SK-N-SH (cell line): ENCODE measurements at regions not wholly inside any gene's neighbourhood (a gene's known extent, or its start where the extent isn't known, plus 50 kb on each side); places are given as distances from the start of the nearest gene placed in this dataset.

ENCODE experiments used
- CTCF ChIA-PET: fragments of 300-600, 350-600 bp; formaldehyde crosslinking; extraction: SDS; loops from one replicate; lab custom pipeline; 2021; lab: Yijun Ruan, JAX
- POLR2A ChIA-PET: fragments of 350-600 bp; sonication (Branson Sonifier 250); formaldehyde crosslinking; extraction: SDS; loops from one replicate; lab custom pipeline; 2020; ENCODE audit warnings: antibody characterized with exemption, inconsistent platforms; lab: Yijun Ruan, JAX
- DNase-seq: peaks from one replicate; pipeline ENCODE4 v3.0.0; 2012
- H2AFZ ChIP-seq: fragments of 200-600 bp; sonication (generic); 2 replicates; pipeline ENCODE4 v1.8.1; 2016; ENCODE audit warnings: antibody characterized with exemption, mild to moderate bottlenecking, low read depth
- H3F3A ChIP-seq: fragments of 200-600 bp; sonication (generic); replicated peaks from 2 replicates; pipeline ENCODE3; 2016; ENCODE audit warnings: antibody characterized with exemption, mild to moderate bottlenecking; ENCODE audit not compliant: insufficient read depth
- H3K27ac ChIP-seq, 2 experiments: fragments of 200-500 bp in 1 of 2; fragments of 200-600 bp in 1 of 2; sonication (Bioruptor generic) in 1 of 2; sonication (generic), shearing (Covaris generic) in 1 of 2; 2 replicates each; pipeline versions ENCODE4 v1.5.1 to v1.6.1; 2014 to 2016; ENCODE audit warnings: low read depth in 2 of 2, inconsistent platforms in 1 of 2, low read length in 1 of 2, mild to moderate bottlenecking in 1 of 2, mixed read lengths in 1 of 2
- H3K27me3 ChIP-seq: fragments of 200-600 bp; sonication (generic), shearing (Covaris generic); 2 replicates; pipeline ENCODE4 v1.6.1; 2016; ENCODE audit warnings: mixed run types; ENCODE audit not compliant: insufficient read depth
- H3K36me3 ChIP-seq, 2 experiments: fragments of 200-500 bp in 1 of 2; fragments of 200-600 bp in 1 of 2; sonication (Bioruptor generic) in 1 of 2; sonication (generic) in 1 of 2; replicated peaks in 1 of 2; 2 replicates each; pipeline versions ENCODE3 to v1.5.1; 2014 to 2016; ENCODE audit warnings: low read length in 1 of 2, mild to moderate bottlenecking in 1 of 2; ENCODE audit not compliant: insufficient read depth in 2 of 2, control insufficient read depth in 1 of 2
- H3K4me1 ChIP-seq, 2 experiments: fragments of 200-500 bp in 1 of 2; fragments of 200-600 bp in 1 of 2; sonication (Bioruptor generic) in 1 of 2; sonication (generic), shearing (Covaris generic) in 1 of 2; 2 replicates each; pipeline versions ENCODE4 v1.5.1 to v1.6.1; 2014 to 2016; ENCODE audit warnings: low read depth in 1 of 2, low read length in 1 of 2, mixed run types in 1 of 2; ENCODE audit not compliant: insufficient read depth in 2 of 2, control insufficient read depth in 1 of 2
- H3K4me2 ChIP-seq: fragments of 200-600 bp; sonication (generic), shearing (Covaris generic); 2 replicates; pipeline ENCODE4 v1.6.1; 2017; ENCODE audit warnings: mixed run types
- H3K4me3 ChIP-seq, 2 experiments: fragments of 200-500 bp in 1 of 2; fragments of 200-600 bp in 1 of 2; sonication (Bioruptor generic) in 1 of 2; sonication (generic), shearing (Covaris generic) in 1 of 2; 2 replicates each; pipeline versions ENCODE4 v1.5.1 to v1.8.1; 2014 to 2016; ENCODE audit warnings: low read depth in 2 of 2, inconsistent platforms in 1 of 2, low read length in 1 of 2, mild to moderate bottlenecking in 1 of 2, mixed read lengths in 1 of 2, moderate library complexity in 1 of 2
- H3K79me2 ChIP-seq: fragments of 200-600 bp; sonication (generic); 2 replicates; pipeline ENCODE4 v1.8.1; 2017; ENCODE audit warnings: mild to moderate bottlenecking; ENCODE audit not compliant: insufficient read depth
- H3K9ac ChIP-seq: fragments of 200-600 bp; sonication (generic); 2 replicates; pipeline ENCODE4 v1.6.1; 2017; ENCODE audit warnings: mixed run types
- H3K9me2 ChIP-seq: fragments of 200-600 bp; sonication (generic); 2 replicates; pipeline ENCODE4 v1.6.1; 2017; ENCODE audit warnings: mixed run types
- H3K9me3 ChIP-seq: fragments of 200-600 bp; sonication (generic); 2 replicates; pipeline ENCODE4 v1.6.1; 2017; ENCODE audit warnings: mixed run types, mild to moderate bottlenecking, moderate library complexity
- H4K20me1 ChIP-seq: fragments of 200-600 bp; sonication (generic); 2 replicates; pipeline ENCODE4 v1.6.1; 2017; ENCODE audit warnings: mild to moderate bottlenecking, mixed run types; ENCODE audit not compliant: insufficient read depth
- CHD2 ChIP-seq: fragments of 150-350 bp; IDR thresholded peaks from 2 replicates; pipeline ENCODE4 v1.6.1; 2018; ENCODE audit warnings: low read length; ENCODE audit not compliant: partially characterized antibody
- EZH2phosphoT487 ChIP-seq: fragments of 200-600 bp; sonication (generic); IDR thresholded peaks from 2 replicates; pipeline ENCODE4 v1.6.1; 2017; ENCODE audit warnings: low read depth, mixed run types, mild to moderate bottlenecking, antibody characterized with exemption, moderate library complexity, borderline replicate concordance
- FOSL2 ChIP-seq: IDR thresholded peaks from 2 replicates; pipeline ENCODE4 v1.4.0; 2012; ENCODE audit warnings: low read depth, mild to moderate bottlenecking, moderate library complexity, borderline replicate concordance
- GABPA ChIP-seq: IDR thresholded peaks from 2 replicates; pipeline ENCODE4 v1.4.0; 2012; ENCODE audit warnings: low read depth, mild to moderate bottlenecking
- GATA2 ChIP-seq: sonication (generic); formaldehyde crosslinking; IDR thresholded peaks from 2 replicates; pipeline ENCODE4 v1.5.0; 2020; ENCODE audit warnings: mild to moderate bottlenecking, missing genetic modification reagents
- MAX ChIP-seq: IDR thresholded peaks from 2 replicates; pipeline ENCODE4 v1.4.0; 2012; ENCODE audit warnings: low read depth
- MEF2A ChIP-seq: IDR thresholded peaks from 2 replicates; pipeline ENCODE4 v1.4.0; 2012; ENCODE audit warnings: low read depth, borderline replicate concordance
- NRF1 ChIP-seq: IDR thresholded peaks from 2 replicates; pipeline ENCODE4 v1.6.1; 2012; ENCODE audit warnings: low read depth, mild to moderate bottlenecking, low read length
- POLR2AphosphoS5 ChIP-seq: IDR thresholded peaks from 2 replicates; pipeline ENCODE4 v1.6.1; 2012; ENCODE audit warnings: low read depth, low read length
- REST ChIP-seq: IDR thresholded peaks from 2 replicates; pipeline ENCODE4 v1.6.1; 2012; ENCODE audit warnings: mild to moderate bottlenecking, low read depth, low read length, moderate library complexity
- RFX5 ChIP-seq: IDR thresholded peaks from 2 replicates; pipeline ENCODE4 v1.6.1; 2012; ENCODE audit warnings: mild to moderate bottlenecking, improper control_type of control experiment, low read length
- RXRA ChIP-seq: IDR thresholded peaks from 2 replicates; pipeline ENCODE4 v1.4.0; 2012; ENCODE audit warnings: low read depth, mild to moderate bottlenecking, borderline replicate concordance
- SMC3 ChIP-seq: IDR thresholded peaks from 2 replicates; pipeline ENCODE4 v1.6.1; 2012; ENCODE audit warnings: low read depth, low read length, improper control_type of control experiment
- TAF1 ChIP-seq: IDR thresholded peaks from 2 replicates; pipeline ENCODE4 v1.6.1; 2012; ENCODE audit warnings: low read depth, mild to moderate bottlenecking, low read length, moderate library complexity, borderline replicate concordance
- TEAD4 ChIP-seq: IDR thresholded peaks from 2 replicates; pipeline ENCODE4 v1.4.0; 2012; ENCODE audit warnings: mild to moderate bottlenecking, borderline replicate concordance; ENCODE audit not compliant: insufficient read depth
- USF1 ChIP-seq: IDR thresholded peaks from 2 replicates; pipeline ENCODE4 v1.4.0; 2012; ENCODE audit warnings: low read depth, borderline replicate concordance
- USF2 ChIP-seq: fragments of 150-350 bp; IDR thresholded peaks from 2 replicates; pipeline ENCODE4 v1.6.1; 2017; ENCODE audit warnings: antibody characterized with exemption, low read length, low read depth, borderline replicate concordance
- WGBS: methylation state at CpG from one replicate; pipeline ENCODE4 v1.1.6; 2017; ENCODE audit warnings: low lambda C conversion rate; 5-methylcytosine and 5-hydroxymethylcytosine counted together

- TF ChIP-seq EZH2phosphoT487 = no peak
- TF ChIP-seq RFX5 = no peak
- TF ChIP-seq REST = no peak
- TF ChIP-seq NRF1 = no peak
- TF ChIP-seq TEAD4 = no peak
- TF ChIP-seq RXRA = no peak
- no peak for TF ChIP-seq GATA2 (CRISPR knock-in tag)
- TF ChIP-seq SMC3 = no peak
- no peak for TF ChIP-seq MAX
- no peak for TF ChIP-seq GABPA
- TF ChIP-seq USF2 = no peak
- TF ChIP-seq, all 33 proteins: peak for 0
- ChIA-PET POLR2A (no interaction called here), CTCF (interaction anchor here (0.9 kb wide), 1 partner anchor 11 kb away, joined by 4 read pairs; no protein-coding TSS in a partner anchor)
- Histone ChIP-seq H3K27me3 (peaks cover 60% of the 10 kb centered on the region; the same call in 1 of the 2 replicates), H3K9ac (no peak overlapping the region), H3K4me2 (no peak overlapping the region), H3F3A (no peaks in the 10 kb centered on the region), H3K4me3 (no peak overlapping the region), H2AFZ (no peak overlapping the region), H3K9me3 (no peaks in the 10 kb centered on the region), H3K9me2 (no peaks in the 10 kb centered on the region), H3K79me2 (no peaks in the 10 kb centered on the region), H3K4me1 (no peaks in the 10 kb centered on the region), H3K27ac (no peak overlapping the region), H3K36me3 (no peaks in the 10 kb centered on the region), H4K20me1 (no peaks in the 10 kb centered on the region)
- no peak for DNase-seq
- 0% methylated on average over 5 of the region's 9 CpGs for whole genome bisulfite sequencing
These were observed 161.4 kb upstream of the DAB2 start for GRCh38 chr5:39586185-39586584.

GRCh38 chr5:39584927-39585326 is 160.1 kb upstream of the DAB2 start:
- no peaks in the 10 kb centered on the region for H3K9me3 ChIP-seq
- TF ChIP-seq FOSL2 (no peak), MEF2A (no peak), POLR2AphosphoS5 (no peak), TAF1 (no peak), GATA2 (CRISPR knock-in tag) (no peak), CHD2 (no peak), USF1 (no peak)
- H3K27ac ChIP-seq = no peak overlapping the region
- no peak overlapping the region for H3K9ac ChIP-seq
- no peaks in the 10 kb centered on the region for H3K9me2 ChIP-seq
- WGBS = 8% methylated on average over 2 of the region's 2 CpGs
- ChIA-PET CTCF (interaction anchor here (0.9 to 1.6 kb wide), 2 partner anchors 12 to 14 kb away, joined by 4 to 6 read pairs; no protein-coding TSS in a partner anchor), POLR2A (no interaction called here)
- no peak overlapping the region for H2AFZ ChIP-seq
- no peak overlapping the region for H3K4me2 ChIP-seq
- no peaks in the 10 kb centered on the region for H4K20me1 ChIP-seq
- peaks cover 71% of the 10 kb centered on the region; the same call in 1 of the 2 replicates for H3K27me3 ChIP-seq
- H3K4me3 ChIP-seq = no peak overlapping the region
- H3K79me2 ChIP-seq = no peaks in the 10 kb centered on the region
- no peaks in the 10 kb centered on the region for H3K36me3 ChIP-seq
- H3K4me1 ChIP-seq = no peaks in the 10 kb centered on the region
- no peaks in the 10 kb centered on the region for H3F3A ChIP-seq
- no peak for DNase-seq
